ENCODE measurements at regions not wholly inside any gene's neighbourhood (a gene's known extent, or its start where the extent isn't known, plus 50 kb on each side); places are given as distances from the start of the nearest gene placed in this dataset.

DNA sequence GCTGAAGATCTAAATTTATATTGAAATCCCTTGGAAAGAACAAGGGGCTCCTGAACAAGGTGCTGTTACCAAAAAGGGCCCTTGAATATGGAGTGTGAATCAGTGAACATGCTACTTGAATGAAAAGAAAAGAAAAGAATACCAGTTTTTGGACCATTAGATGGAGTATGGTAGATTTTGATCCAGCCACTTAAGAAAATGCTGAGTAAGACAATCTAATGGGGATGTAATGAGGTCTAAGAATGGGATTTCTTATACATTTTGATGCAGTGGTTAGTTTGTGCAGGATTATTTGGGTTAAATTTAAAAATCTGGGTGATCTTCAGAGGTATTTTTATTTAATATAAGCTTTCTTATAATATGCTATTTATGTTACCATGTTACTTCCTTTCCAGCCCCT is 2003.0 kb upstream of the LRRTM1 start:
- DNase-seq (ENCODE audit: low read depth): no peak

DNA sequence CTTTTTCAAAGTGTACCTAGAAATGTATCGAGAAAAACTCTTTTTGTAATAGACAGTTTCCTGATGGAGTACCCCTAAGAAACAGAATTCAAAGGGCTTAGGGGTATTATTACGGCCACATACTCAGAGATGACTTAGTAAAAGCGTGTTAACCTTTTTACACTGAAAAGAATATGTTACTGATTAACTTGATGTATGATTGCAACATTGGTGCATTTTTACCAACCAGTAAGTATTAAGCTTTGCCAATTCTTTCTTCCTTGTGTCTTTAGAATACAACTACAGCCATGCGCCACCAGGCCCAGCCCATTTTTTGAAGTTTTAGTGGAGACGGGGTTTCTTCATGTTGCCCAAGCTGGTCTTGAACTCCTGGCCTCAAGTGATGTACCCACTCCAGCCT is 1997.0 kb upstream of the LRRTM1 start:
- DNase-seq (ENCODE audit: low read depth): no peak

DNA sequence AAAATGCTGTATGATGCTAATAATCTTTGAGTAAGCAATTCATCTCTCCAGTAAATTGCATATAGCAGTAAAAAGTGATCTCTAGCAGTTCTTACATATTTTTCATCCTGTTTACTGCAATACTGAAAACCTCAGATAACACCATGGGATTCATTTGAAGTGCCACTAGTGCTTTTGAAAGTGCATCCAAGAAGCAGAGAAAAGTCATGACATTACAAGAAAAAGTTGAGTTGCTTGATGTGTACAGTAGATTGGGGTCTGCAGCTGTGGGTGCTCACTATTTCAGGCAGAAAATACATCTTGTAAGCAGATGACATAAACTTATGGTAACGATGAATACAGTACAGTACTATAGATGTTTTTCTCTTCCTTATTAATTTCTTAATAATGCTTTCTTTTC is 1984.9 kb upstream of the LRRTM1 start:
- DNase-seq (ENCODE audit: low read depth): no peak

DNA sequence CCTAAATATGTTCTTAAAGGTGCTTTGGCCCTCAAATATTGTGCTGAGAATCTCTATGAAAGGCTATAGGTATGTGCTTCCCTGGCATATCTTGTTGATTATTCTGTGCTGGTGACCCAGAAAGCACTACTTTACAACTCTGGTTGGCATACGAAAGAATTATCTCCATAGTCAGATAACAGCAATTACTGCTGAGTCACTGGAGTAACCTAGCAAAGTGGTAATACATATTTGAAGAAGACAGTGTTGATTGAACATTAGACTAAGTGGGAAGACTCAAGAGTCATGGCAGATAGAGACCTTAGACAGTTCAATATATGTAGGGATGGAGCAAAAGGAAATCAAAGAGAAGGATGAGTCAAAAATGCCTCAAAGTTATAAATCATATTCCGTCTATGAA is 1978.5 kb upstream of the LRRTM1 start:
- DNase-seq (ENCODE audit: low read depth): no peak

DNA sequence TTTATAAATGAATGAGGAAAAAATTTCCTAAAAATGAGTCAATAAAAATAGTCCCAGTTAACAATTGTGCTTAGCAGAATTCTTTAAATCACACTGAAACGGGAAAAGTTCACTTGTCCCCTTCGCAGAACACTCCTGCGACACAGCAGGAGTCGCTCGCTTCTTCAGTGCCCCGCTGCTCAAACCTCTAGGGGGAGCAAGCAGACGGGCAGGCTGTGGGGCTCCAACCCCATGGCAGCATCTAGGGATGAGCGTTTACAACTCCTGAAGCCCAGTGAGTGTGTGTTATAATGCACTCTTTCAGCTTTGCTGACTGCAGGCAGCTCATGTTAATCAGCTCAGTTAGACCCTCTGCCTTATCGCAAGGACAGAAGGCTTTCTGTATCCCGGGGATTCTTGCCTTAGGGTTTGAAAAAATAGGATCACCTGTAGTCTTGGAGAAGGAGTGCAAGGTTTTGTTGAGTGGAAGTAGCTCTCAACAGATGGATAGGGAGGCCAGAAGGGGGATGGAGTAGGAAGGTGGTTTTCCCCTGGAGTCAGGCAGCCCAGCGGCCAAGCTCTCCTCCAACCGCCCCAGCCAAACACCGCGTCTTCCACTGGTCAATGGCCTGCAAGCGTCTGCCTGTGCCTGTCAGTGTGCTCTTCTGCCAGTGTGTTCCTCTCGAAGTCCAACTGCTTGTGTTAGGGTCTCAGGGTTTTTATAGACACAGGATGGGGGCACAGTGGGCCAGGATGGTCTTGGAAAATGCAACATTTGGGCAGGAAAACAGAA is 1977.7 kb upstream of the LRRTM1 start:
- DNase-seq (ENCODE audit: low read depth): no peak

DNA sequence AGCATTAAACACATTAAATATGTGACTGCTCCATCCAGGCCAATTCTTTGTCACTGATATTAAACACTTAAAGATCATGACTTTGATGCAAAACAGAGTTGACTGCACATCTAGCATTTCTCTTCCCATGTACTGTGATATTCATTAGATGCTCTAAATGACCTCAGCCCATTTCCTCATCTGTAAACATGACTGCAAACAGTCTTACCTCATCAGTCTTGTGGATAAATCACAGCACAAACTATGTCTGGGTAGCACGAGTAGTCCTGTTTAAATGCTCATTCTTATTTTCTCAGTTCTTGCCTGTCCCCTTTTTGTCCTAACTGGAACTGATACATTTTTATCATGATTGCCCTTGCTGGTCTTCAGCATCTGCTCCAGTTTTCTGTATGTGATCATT is 1974.8 kb upstream of the LRRTM1 start:
- DNase-seq (ENCODE audit: low read depth): no peak

DNA sequence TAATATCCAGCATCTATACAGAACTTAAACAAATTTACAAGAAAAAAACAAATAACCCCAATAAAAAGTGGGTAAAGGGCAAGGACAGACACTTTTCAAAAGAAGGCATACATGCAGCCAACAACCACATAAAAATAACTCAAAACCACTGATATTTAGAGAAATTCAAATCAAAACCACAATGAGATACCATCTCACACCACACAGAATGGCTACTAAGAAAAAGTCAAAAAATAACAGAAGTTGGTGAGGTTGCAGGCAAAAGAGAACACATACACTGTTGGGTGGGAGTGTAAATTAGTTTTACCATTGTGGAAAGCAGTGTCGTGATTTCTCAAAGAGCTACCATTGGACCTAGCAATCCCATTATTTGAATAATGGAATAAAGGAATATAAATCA is 1973.9 kb upstream of the LRRTM1 start:
- no peak for DNase-seq (ENCODE audit: low read depth)

DNA sequence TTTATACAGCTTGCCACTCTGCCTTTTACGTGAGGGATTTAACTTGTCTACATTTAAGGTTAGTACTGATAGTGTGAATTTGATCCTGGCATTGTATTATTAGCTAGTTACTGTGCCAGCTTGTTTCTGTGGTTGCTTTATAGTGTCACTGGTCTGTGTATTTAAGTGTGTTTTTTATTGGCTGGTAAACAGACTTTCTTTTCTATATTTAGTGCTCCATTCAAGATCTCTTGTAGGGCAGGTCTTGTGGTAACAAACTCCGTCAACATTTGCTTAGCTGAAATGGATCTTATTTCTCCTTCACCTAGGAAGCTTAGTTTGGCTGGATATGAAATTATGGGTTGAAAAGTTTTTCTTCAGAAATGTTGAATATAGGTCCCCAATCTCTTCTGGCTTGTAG is 1971.0 kb upstream of the LRRTM1 start:
- no peak for DNase-seq (ENCODE audit: low read depth)

DNA sequence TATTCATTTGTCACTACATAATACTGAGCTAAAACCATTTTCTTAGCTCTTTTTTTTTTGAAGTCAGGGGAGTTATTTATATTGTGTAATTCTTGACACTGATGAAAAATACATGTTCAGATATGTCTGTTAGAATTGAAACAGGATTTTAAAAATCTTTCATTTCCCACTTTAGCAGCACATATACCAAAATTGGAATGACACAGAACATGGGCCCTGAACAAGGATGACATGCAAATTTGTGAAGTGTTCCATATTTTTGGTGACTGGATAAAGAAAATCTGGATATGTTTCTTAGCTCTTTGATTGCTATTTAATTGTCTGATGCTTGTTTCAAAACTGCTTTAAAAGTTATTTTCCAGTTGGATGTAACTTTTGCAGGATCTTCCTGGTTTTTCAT is 1963.9 kb upstream of the LRRTM1 start:
- DNase-seq (ENCODE audit: low read depth): no peak

DNA sequence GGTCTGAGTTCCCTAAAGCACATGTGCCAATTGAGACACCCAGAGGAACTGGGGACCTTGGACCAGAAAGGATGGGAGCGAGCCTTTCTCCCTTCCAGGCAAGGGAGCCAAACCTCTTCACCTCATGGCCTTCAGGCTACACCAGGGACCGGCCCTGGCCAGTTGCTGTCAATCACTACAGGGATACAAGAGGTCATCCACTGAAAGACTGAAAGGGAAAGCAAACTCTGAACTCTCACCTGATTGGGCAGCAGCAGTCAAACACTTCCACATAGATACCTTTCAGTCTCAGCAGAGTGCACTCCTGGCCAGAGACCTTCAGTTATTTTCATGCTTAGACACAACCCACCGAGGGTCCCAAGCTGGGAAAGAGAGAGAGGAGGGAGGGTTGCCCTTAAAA is 1956.0 kb upstream of the LRRTM1 start:
- no peak for DNase-seq (ENCODE audit: low read depth)

DNA sequence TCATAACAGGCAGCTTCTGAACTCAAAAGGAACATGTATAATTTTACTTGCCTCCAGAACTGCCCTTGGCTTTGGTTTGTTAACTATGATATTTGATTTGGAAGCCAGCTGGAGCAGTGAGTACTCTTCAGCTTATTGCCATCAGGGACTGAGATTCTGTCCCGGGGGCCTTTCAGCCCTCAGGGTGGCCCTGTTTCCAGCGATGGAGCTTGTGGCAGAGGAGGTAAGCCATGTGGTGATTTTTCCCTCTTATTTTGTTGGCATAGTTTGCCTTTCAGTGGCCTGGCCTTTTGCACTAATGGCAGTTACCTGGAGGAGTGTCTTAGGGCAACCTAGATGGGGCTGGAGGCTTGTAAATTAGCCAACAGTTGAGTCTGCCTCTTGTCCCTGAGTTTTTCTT is 1955.0 kb upstream of the LRRTM1 start:
- DNase-seq (ENCODE audit: low read depth): no peak

DNA sequence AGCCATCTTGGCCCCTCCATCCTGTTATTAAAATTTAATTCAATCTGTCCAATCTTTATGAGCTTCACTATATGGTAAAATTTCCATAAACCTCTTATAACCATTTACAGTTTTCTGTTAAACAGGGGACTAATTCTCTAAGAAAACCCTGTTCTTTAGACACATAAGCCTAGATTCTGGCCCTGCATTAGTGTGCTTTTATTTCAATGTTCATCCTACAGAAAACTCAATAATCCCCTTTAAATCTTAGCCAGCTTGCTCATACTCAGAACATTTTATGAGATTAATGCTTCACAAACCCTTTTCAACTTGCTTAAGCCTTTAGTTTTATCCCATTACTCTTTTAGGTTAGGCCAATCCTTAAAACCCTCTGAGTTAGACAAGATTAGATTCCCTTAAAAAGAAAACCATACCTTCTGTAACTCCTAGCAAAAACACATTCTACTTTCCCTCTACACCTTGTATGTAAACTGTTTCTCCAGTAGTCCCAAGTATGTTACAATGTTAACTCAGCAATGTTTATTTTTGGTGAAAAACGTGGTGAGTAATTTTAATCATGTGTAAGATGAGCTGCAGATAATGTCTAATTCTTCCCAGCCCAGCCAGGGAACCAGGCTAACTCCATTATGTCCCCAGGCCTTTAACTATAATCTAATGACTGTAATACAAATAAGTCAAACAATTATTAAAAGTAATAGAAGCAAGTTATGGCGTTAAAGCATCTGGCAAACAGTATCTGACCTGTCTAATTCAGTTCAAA is 1953.4 kb upstream of the LRRTM1 start:
- no peak for DNase-seq (ENCODE audit: low read depth)

DNA sequence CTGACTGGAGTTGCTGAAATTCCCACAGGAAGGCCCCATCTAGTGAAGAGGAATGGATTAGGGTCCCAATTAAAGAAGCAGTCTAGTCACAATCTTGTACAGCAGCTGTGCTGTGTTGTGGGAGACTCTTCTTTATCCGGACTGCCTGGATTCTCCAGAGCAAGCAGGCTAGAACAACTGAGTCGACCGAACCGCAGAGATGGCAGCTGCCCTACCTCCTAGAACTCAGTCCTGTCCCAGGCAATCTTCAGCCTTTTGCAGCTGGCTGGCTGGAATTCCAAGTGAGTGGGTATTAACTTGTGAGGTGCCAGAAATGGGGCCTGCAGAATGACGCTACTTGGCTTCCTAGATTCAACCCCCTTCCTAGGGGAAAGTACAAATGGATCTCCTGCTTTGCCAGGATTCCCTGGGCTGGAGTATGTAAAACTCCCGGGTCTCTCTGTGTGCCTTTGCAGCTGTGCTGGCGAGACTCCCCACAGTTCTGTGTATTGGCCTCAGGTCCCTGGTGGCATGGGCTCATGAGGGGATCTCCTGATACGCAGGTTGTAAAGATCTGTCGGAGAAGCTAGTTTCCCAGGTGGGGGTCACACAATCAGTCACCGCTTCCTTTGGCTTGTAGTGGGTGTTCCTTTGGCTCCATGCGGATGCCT is 1952.6 kb upstream of the LRRTM1 start:
- DNase-seq (ENCODE audit: low read depth): no peak

DNA sequence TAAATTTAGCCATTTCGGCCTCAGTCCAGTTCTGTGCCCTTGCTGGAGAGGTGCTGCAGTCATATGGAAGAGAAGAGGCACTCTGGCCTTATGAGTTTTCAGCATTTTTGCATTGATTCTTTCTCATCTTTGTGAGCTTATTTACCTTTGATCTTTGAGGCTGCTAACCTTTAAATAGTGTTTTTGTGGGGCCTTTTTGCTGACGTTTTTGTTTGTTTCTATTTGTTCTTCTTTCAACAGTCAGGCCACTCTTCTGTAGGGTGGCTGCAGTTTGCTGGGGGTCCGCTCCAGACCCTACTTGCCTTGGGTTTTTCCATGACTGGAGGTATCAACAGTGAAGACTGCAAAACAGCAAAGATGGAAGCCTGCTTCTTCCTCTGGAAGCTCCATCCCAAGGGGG is 1951.7 kb upstream of the LRRTM1 start:
- no peak for DNase-seq (ENCODE audit: low read depth)

DNA sequence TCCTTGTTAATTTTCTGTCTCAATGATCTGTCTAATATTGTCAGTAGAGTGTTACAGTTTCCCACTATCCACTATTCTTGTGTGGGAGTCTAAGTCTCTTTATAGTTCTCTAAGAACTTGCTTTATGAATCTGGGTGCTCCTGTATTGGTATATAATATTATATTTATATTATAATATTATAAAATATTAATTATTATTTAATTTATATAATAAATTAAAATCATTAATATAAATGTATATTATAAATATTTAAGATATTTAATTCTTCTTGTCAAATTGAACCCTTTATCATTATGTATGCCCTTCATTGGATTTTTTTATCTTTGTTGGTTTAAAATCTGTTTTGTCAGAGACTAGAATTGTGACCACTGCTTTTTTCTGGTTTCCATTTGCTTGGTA is 1950.2 kb upstream of the LRRTM1 start:
- DNase-seq (ENCODE audit: low read depth): no peak

DNA sequence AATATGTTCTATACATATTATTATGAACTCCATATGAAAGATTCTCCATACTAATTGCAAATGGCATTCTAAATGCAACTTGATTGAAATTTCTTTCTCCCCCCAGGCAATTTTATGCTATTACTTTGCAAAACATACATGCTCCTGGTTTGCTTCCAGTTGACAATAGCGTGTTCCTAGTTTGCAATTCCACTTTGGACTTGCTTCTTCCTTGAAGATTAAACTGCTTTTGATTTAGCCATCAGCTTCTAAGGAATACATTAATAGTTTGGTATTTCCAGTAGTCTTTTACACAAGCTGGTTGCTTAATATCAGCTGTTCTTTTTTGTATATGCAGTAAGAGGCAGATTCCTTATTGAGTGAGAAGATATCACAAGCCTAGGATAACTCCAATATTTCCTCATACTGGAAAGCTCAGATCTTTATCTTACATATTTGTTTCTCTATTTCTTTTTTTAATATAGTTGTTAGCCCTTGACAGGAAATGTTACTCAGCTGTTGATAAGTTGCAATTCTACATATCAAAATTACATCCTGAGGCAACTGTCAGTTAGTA is 1941.7 kb upstream of the LRRTM1 start:
- DNase-seq (ENCODE audit: low read depth): no peak

DNA sequence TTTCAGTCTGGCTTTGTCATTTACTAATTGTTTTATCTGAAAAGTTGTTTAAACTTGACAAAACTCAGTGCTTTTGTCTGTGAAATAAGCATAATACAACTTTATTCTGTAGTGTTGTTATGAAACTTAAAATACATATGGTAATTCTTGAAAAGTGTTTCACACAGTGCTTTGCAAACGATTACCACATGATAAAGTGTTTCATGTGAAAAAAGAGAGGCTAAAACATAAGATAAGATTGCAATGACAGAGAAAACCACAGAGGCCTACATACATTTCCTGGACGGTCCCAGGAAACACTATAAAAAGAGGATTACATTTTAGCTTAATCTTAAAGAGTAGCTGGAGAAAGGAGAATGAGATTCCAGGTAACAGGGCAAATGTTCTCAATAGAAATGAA is 1934.6 kb upstream of the LRRTM1 start:
- DNase-seq (ENCODE audit: low read depth): no peak

DNA sequence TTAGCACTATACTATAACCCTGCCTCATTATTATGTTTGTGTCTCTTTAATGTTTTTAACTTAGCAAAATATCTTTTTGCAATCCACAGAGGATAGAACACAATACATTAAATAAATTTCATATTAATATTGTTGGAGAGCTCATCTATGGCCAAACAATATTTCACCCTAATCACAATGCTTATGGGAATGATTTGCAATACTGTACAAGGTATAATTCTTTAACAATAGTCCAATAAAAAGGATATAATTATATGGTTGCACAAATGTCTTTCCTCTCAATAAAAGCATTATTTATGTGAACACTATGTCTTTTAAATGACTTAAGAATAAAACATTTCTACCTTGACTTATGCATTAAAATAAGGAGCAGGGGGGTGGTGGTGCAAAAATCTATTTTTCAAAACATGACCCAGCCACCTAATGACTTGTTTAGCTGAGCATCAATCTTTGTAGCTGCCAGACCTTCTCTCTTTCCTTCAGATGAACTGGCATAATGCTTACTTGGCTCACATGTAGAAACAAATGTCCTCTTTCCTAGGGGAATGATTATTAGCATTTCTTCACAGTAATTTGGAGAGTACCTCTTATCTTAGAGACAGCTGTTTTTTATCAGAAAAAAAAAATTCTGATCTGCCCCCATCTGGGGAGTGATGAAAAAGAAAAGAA is 1933.6 kb upstream of the LRRTM1 start:
- no peak for DNase-seq (ENCODE audit: low read depth)

DNA sequence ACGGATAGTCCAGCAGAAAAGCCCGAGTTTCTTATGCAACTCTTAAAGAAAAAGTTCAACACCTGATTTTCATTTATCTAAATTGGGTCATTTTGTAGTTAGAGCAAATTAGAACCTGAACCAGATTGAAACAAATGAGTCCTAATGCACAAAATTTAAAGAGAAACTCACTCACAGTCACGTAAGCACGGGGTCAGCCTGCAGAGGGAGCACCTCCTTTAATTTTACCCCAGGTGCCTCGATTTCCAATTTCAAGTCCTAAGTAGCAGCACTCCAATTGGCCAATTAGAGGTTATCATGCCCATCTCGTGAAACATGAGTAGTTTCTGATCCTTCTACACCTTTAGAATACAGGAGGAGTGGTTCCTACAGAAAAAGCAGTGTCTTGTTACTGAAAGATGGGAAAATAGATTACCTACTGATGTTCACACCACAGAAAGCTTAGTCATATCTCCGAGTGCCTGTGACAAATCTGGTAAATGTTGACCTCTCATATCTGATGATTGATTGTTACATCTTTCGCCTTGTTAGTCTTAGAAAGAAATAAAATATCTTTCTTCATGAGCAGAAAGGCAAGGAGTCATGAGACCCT is 1929.8 kb upstream of the LRRTM1 start:
- no peak for DNase-seq (ENCODE audit: low read depth)

DNA sequence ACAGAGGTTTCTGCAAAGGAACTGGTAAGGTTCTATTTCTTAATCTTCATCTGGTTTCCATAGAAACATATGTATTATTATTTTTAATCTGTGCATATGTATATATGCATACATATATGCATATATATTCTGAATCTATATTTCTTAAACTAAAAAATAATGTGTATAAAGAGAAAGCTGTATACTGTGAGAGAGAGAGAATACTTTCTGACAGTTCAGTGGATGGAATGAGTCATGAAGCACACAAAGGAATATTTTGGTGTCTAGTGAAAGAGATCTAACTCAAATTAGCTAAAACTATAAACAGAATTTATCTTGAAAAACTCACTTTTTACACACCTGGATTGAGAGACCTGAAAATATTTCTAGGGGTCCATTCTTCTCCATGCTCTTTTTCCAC is 1929.3 kb upstream of the LRRTM1 start:
- DNase-seq (ENCODE audit: low read depth): no peak

DNA sequence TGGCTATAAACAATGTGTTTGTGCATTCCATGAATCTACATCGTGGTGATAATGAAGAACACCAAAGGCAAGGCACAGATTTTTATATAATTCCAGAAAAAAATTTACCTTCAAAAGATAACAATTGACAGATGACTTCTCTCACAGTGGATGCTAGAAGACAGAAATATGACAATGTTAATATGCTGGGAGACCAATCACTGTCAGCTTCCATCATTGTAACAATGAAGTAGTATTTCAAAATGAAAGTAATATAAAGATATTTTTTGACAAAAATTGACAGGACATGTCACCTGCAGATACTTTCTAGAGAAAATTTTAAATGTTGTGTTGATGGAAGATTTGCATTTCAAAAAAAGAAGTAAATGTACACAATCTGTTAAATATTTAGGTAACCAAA is 1925.9 kb upstream of the LRRTM1 start:
- no peak for DNase-seq (ENCODE audit: low read depth)

DNA sequence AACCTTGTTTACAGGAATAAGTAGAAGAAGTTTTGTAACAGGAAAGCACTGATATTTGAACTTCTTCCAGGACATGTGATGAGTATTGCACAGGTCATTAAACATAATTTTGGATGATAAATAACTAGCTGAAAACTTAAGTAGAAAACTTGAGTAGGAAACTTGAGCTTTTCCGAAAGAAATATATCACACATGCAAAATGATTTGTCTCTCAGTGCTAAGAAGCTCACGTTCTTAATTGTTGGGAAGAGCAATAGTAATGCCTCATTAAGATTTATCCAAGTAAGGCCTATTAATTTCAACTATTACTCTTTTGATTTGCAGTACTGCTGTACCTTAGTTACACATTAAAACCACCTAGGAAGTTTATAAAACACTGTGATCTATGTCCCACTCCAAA is 1921.9 kb upstream of the LRRTM1 start:
- no peak for DNase-seq (ENCODE audit: low read depth)

Measured in activated T-cell treated with anti-CD3 and anti-CD28 coated beads for 1 hour (primary cell).